IPS DF 6.9 (cell line): ENCODE measurements at regions not wholly inside any gene's neighbourhood (a gene's known extent, or its start where the extent isn't known, plus 50 kb on each side); places are given as distances from the start of the nearest gene placed in this dataset.

Experiments
- DNase-seq: peaks from one replicate; pipeline ENCODE4 v3.0.0-alpha.2; 2013; ENCODE audit warnings: low read depth, low spot score
- H3K27ac ChIP-seq: one replicate; pipeline ENCODE4 v1.5.1; 2013; ENCODE audit warnings: low read length, control low read depth
- H3K27me3 ChIP-seq: 2 replicates; pipeline ENCODE4 v1.6.1; 2013; ENCODE audit warnings: mild to moderate bottlenecking, low read length; ENCODE audit not compliant: control insufficient read depth, insufficient read depth
- H3K36me3 ChIP-seq: 2 replicates; pipeline ENCODE4 v1.6.1; 2013; ENCODE audit warnings: low read length; ENCODE audit not compliant: control insufficient read depth, insufficient read depth
- H3K4me1 ChIP-seq: 2 replicates; pipeline ENCODE4 v1.6.1; 2013; ENCODE audit warnings: low read length; ENCODE audit not compliant: control insufficient read depth, insufficient read depth
- H3K4me3 ChIP-seq: 2 replicates; pipeline ENCODE4 v1.5.1; 2013; ENCODE audit warnings: mild to moderate bottlenecking, low read length
- H3K9me3 ChIP-seq: 2 replicates; pipeline ENCODE4 v1.6.1; 2013; ENCODE audit warnings: low read length, inconsistent platforms; ENCODE audit not compliant: control insufficient read depth, insufficient read depth
- WGBS: extraction: QIAGEN DNeasy Blood & Tissue Kit; methylation state at CpG from one replicate; pipeline ENCODE4 v1.1.7; 2013; ENCODE audit warnings: mixed read lengths, missing lambda C conversion rate; ENCODE audit not compliant: insufficient read length, insufficient coverage; 5-methylcytosine and 5-hydroxymethylcytosine counted together

- H3K27ac ChIP-seq = no peak overlapping the region
- H3K9me3 ChIP-seq = no peaks in the 10 kb centered on the region
- H3K27me3 ChIP-seq = no peaks in the 10 kb centered on the region
- peaks cover under 1% of the 10 kb centered on the region; the same call in 1 of the 2 replicates for H3K4me1 ChIP-seq
- DNase-seq = no peak
- H3K4me3 ChIP-seq = no peak overlapping the region
- no peaks in the 10 kb centered on the region for H3K36me3 ChIP-seq
Observed at GRCh38 chr1:93774707-93775106, 93.1 kb upstream of the BCAR3 start.

DNA sequence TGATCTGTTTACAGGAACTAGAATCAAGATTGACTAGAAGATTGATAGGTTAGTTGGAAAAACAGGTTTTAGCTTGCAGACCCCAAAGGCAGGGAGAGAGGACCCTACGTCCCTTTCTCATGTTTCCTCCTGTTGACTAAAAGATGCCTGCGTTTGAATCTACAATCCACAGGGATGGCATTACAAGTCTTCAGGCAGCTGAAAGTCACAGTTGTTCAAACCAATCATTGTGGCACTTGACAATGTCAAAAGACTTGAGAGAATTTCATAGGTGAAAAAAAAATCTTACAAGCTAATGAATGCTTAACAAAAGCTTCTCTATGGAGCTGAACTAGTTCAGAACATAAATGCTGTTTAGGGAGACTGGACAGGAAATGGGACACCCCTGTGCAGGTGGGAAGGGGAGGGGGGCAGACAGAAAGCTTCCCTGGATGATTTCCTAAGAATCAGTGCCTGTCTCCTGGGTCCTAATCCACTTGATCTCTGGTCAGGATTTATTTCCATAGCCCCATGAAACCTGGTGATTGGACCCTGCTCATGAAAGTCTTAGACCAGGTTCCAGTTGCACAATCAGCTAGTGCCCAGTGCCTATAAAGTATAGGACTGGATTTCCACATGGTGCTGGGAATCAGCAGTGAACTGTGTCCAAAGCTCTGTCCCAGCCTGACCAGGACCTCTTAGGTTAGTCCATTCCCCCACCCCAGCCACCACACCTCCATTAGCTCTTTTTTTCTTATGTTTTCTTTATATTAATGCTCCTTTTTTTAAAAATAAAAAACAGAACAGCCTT is 91.6 kb upstream of the BCAR3 start:
- H3K27ac ChIP-seq = no peak overlapping the region
- H3K4me3 ChIP-seq = no peak overlapping the region
- H3K36me3 ChIP-seq = no peaks in the 10 kb centered on the region
- DNase-seq = no peak
- H3K9me3 ChIP-seq = no peaks in the 10 kb centered on the region
- H3K4me1 ChIP-seq = peaks cover 3% of the 10 kb centered on the region
- WGBS = no CpG with 5 or more reads among the region's 2 CpGs
- H3K27me3 ChIP-seq = no peaks in the 10 kb centered on the region

DNA sequence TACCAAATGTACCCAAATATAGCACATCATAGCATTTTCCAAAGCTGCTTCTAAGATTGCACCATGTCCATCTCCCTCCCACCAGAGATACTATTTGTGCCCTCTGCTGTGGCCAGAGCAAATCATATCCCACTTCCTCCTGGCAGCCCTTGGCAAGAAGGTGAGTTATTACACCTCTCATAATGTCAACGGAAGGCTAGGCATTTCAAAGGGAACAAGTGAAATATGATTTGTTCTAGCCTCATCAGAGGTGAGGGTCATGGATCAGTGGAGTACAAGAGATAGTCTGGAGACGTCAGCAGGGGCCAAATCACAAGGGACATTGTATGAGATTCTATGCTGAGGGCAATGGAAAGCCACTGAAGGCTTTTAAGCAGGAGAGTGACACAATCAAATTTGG is 90.2 kb upstream of the BCAR3 start:
- Histone ChIP-seq H3K4me3 (no peak overlapping the region), H3K9me3 (no peaks in the 10 kb centered on the region), H3K27ac (no peak overlapping the region), H3K4me1 (peaks cover 6% of the 10 kb centered on the region), H3K27me3 (no peaks in the 10 kb centered on the region), H3K36me3 (no peaks in the 10 kb centered on the region)
- DNase-seq = no peak
- WGBS = no CpG with 5 or more reads among the region's 2 CpGs

GRCh38 chr1:93770640-93771039 is 89.0 kb upstream of the BCAR3 start:
- no peak overlapping the region for H3K27ac ChIP-seq
- no peaks in the 10 kb centered on the region for H3K27me3 ChIP-seq
- WGBS = no CpG with 5 or more reads among the region's 2 CpGs
- no peaks in the 10 kb centered on the region for H3K36me3 ChIP-seq
- H3K4me1 ChIP-seq = peaks cover 6% of the 10 kb centered on the region
- no peak overlapping the region for H3K4me3 ChIP-seq
- no peaks in the 10 kb centered on the region for H3K9me3 ChIP-seq
- no peak for DNase-seq

DNA sequence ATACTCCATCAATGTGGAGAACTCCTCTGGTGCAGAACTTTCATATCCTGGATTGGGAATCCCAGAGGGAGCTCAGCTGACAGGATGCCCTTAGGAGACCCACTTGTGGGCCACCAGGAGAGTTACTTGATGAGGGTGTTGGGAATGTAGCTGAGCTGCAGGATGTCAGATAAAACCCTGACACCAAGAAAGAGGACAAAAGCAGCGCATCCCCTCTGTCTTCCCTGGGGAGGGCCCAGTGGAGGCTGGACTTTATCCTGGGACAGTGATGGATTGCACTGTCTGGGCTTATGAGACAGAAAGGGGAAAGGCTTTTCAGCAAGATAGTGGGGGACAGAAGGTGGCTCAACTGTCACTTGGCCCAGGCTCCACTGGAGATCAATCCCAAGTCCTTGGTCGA is 88.1 kb upstream of the BCAR3 start:
- no CpG with 5 or more reads among the region's 2 CpGs for WGBS
- H3K27ac ChIP-seq = no peak overlapping the region

DNA sequence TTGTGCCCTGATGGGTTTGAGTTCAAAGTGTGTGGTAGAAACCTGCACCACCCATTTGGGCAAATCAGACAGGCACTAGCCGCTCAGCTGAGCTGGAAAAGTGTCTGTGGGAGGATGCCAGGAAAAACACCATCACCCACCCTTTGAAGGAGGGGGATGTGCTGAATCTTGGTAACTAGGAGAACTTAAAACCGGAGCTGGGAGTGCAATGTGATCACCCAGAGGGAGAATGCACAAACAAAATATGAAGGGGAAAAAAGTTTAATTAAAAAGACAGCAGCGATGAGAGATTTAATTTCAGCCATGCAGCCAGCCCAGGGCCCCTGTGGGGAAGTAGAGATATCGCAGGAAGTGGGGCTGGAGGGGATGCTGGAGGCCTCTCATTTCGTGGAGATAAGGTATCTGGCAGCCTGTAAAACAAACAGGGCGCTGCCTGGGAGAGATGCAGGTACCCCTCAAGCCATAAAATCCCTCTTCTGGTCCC is 86.8 kb upstream of the BCAR3 start:
- no peak for DNase-seq
- no peaks in the 10 kb centered on the region for H3K9me3 ChIP-seq
- no peak overlapping the region for H3K27ac ChIP-seq
- no CpG with 5 or more reads among the region's 6 CpGs for WGBS
- H3K36me3 ChIP-seq = no peaks in the 10 kb centered on the region
- no peaks in the 10 kb centered on the region for H3K27me3 ChIP-seq
- no peak overlapping the region for H3K4me3 ChIP-seq
- H3K4me1 ChIP-seq = peaks cover 6% of the 10 kb centered on the region

More for the DNA sequence above, 88.1 kb upstream of the BCAR3 start:
- Histone ChIP-seq H3K4me3 (no peak overlapping the region), H3K9me3 (no peaks in the 10 kb centered on the region), H3K27me3 (no peaks in the 10 kb centered on the region), H3K4me1 (peaks cover 6% of the 10 kb centered on the region), H3K36me3 (no peaks in the 10 kb centered on the region)
- no peak for DNase-seq

GRCh38 chr1:93766451-93766850 is 84.8 kb upstream of the BCAR3 start:
- Histone ChIP-seq H3K9me3 (no peaks in the 10 kb centered on the region), H3K36me3 (no peaks in the 10 kb centered on the region), H3K4me1 (peaks cover 6% of the 10 kb centered on the region), H3K27ac (no peak overlapping the region), H3K4me3 (no peak overlapping the region), H3K27me3 (no peaks in the 10 kb centered on the region)
- no CpG with 5 or more reads among the region's 7 CpGs for WGBS
- DNase-seq = no peak

GRCh38 chr1:93765099-93765498 is 83.5 kb upstream of the BCAR3 start:
- Histone ChIP-seq H3K36me3 (no peaks in the 10 kb centered on the region), H3K4me1 (peaks cover 6% of the 10 kb centered on the region), H3K9me3 (no peaks in the 10 kb centered on the region)

DNA sequence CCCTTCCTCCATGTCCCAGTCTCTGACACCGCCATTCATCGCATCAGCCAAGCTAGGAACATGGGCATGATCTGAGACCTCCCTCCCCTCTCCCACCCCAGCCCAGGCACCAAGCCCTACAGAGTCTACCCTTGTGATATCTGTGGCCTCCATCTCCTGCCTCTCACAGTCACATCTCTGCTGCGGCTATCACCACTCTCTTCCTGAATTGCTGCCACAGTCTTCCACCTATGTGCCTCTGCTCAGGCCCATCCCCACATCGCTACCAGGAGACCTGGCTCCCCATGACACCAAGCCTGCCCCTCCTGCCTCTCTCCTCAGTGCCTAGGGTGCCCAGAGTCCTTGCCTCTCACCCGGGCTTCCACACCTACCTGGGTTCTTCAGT is 82.7 kb upstream of the BCAR3 start:
- no CpG with 5 or more reads among the region's 5 CpGs for WGBS
- peaks cover 6% of the 10 kb centered on the region for H3K4me1 ChIP-seq
- no peaks in the 10 kb centered on the region for H3K36me3 ChIP-seq
- H3K27me3 ChIP-seq = no peaks in the 10 kb centered on the region
- no peak overlapping the region for H3K27ac ChIP-seq
- H3K4me3 ChIP-seq = no peak overlapping the region
- no peaks in the 10 kb centered on the region for H3K9me3 ChIP-seq
- DNase-seq = no peak

More at GRCh38 chr1:93765099-93765498, 83.5 kb upstream of the BCAR3 start:
- Histone ChIP-seq H3K27ac (no peak overlapping the region), H3K4me3 (no peak overlapping the region), H3K27me3 (no peaks in the 10 kb centered on the region)
- DNase-seq = no peak

DNA sequence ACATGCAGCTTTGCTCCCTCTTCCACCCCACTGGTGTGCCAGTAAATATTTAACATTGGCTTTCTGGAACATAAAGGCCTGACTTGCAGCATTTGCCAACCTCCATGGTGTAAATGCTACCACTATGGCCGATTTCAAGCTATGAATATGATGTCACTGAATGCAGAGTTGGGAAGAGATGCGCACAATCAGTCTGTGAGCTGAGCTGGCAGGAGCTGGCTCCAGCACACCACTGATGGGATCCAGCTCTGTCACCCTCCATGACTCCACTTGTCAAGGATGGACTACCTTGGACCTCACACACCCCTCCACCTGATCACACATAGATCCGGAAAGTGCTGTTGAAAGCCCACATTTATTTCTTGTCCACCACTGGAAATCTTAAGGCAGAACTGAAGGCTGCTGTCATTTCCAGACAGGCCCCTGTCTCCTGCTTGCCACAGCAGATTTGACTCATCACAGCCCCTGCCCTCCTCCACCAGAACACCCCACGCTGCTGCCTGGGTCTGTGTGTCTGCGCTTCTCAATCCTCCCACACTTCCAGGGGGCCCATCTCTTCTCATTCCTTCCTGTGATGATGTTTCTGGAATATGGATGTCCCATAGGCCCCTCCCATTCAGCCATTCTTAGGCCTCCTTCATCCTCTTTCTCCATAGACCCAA is 82.2 kb upstream of the BCAR3 start:
- H3K4me1 ChIP-seq = peaks cover 6% of the 10 kb centered on the region
- no peak for DNase-seq

More for the DNA sequence above, 82.2 kb upstream of the BCAR3 start:
- H3K27ac ChIP-seq = no peak overlapping the region
- no peak overlapping the region for H3K4me3 ChIP-seq
- no peaks in the 10 kb centered on the region for H3K9me3 ChIP-seq
- no peaks in the 10 kb centered on the region for H3K36me3 ChIP-seq
- WGBS = no CpG with 5 or more reads among the region's 5 CpGs
- no peaks in the 10 kb centered on the region for H3K27me3 ChIP-seq
